Choroid plexus epithelial cell (primary cell): ENCODE measurements at regions not wholly inside any gene's neighbourhood (a gene's known extent, or its start where the extent isn't known, plus 50 kb on each side); places are given as distances from the start of the nearest gene placed in this dataset.

Experiments
- DNase-seq: peaks from one replicate; pipeline ENCODE4 v3.0.0-alpha.2; 2010; ENCODE audit warnings: low read depth
- H3K4me3 ChIP-seq: 2 replicates; pipeline ENCODE4 v1.5.1; 2011; ENCODE audit warnings: low read depth, mild to moderate bottlenecking, control low read depth, low read length, moderate library complexity
- TF ChIP-seq, protein P1 (sequence below): conservative IDR thresholded peaks from 2 replicates; pipeline ENCODE4 v1.5.1; 2011; ENCODE audit warnings: low read depth, mild to moderate bottlenecking, control low read depth, inconsistent platforms, low read length, moderate library complexity

DNA sequence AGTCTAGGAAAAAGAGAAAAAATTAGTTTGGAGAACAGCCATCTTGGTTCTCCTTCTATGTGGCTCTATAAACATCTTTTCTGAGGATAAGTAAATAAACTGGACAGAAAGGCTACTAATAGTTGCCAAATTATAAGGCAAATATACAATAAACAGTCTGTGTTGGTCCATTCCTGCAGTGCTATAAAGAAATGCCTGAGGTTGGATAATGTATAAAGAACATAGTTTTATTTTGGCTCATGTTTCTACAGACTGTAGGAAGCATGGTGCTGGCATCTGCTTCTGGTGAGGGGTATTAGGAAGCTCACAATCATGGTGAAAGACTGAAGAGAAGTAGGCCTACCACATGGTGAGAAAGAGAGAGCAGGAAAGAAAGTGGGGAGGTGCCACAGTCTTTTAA is 209.7 kb downstream of the MACC1 start:
- TF ChIP-seq, protein P1, sequence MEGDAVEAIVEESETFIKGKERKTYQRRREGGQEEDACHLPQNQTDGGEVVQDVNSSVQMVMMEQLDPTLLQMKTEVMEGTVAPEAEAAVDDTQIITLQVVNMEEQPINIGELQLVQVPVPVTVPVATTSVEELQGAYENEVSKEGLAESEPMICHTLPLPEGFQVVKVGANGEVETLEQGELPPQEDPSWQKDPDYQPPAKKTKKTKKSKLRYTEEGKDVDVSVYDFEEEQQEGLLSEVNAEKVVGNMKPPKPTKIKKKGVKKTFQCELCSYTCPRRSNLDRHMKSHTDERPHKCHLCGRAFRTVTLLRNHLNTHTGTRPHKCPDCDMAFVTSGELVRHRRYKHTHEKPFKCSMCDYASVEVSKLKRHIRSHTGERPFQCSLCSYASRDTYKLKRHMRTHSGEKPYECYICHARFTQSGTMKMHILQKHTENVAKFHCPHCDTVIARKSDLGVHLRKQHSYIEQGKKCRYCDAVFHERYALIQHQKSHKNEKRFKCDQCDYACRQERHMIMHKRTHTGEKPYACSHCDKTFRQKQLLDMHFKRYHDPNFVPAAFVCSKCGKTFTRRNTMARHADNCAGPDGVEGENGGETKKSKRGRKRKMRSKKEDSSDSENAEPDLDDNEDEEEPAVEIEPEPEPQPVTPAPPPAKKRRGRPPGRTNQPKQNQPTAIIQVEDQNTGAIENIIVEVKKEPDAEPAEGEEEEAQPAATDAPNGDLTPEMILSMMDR: no peak
- H3K4me3 ChIP-seq: no peak overlapping the region
- no peak for DNase-seq

DNA sequence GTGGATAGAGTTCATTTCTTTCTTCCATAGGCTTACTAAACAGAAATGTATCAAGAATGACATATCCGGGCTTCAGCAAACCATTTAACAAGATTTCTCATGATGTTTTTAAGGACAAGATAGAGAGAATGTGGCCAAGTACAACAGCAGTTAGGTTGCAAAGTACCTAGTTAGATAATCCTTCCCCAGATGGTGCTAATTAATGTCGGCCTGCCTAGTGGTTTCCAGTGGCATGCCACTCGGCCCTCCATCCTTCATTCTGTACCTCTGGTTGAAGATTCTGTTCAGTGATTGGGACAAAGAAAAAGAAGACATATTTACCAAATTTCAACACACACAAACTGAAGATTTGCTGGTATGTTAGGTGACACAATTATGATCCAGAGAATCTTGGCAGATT is 212.1 kb downstream of the MACC1 start:
- no peak overlapping the region for H3K4me3 ChIP-seq
- TF ChIP-seq, protein P1: no peak
- no peak for DNase-seq

DNA sequence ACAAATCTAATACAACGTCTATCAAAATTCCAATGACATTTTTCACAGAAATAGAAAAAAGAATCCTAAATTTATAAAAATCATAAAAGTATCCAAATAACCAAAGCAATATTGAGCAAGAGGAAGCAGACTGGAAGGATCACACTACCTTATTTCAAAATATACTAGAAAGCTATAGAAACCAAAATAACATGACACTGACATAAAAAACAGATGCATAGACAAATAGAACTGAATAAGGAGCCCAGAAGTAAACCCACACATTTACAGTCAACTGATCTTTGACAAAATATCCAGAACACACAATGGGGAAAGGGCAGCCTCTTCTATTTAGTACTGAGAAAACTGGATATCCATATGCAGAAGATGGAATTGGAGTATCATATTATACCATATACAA is 217.5 kb downstream of the MACC1 start:
- no peak for DNase-seq
- TF ChIP-seq, protein P1: no peak
- H3K4me3 ChIP-seq: no peak overlapping the region

DNA sequence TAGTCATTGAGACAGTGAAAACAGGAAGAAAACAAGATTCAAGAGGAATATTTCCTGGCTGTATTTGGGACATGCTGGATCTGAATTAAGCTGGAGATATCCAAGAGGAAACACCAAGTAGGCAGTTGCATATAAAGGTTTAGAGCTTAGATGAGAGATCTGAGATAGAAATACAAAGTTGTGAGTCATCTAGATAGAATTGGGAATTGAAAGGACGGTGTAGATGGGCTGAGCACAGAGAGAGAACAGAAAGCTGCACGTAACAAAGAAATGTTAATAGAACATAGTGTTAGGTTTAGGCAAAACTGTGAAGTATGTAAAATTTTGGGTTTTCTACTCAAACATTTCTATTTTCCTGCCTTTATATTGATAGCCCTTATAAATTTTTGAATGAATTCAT is 218.5 kb upstream of the TMEM196 start:
- TF ChIP-seq, protein P1: no peak
- DNase-seq: no peak
- H3K4me3 ChIP-seq: no peak overlapping the region

DNA sequence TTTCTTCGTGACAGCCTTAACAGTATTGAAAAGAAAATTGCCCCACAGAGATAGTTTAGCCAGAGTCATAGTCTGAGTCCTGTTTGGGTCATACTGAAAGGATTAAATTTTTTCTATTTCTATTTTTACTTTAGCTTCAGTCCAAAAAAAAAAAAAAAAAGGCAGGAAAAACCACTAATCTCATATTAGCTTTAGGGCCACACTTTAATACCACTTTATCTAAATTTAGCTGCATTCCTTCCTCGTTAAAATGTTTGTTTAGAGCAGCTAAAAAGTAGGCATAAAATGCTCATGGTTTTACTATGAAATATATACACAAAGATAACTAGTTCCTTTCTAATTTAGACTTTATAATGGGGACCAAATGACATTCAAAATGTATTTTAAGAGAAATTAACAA is 216.5 kb upstream of the TMEM196 start:
- no peak for DNase-seq
- no peak overlapping the region for H3K4me3 ChIP-seq
- TF ChIP-seq, protein P1: no peak

DNA sequence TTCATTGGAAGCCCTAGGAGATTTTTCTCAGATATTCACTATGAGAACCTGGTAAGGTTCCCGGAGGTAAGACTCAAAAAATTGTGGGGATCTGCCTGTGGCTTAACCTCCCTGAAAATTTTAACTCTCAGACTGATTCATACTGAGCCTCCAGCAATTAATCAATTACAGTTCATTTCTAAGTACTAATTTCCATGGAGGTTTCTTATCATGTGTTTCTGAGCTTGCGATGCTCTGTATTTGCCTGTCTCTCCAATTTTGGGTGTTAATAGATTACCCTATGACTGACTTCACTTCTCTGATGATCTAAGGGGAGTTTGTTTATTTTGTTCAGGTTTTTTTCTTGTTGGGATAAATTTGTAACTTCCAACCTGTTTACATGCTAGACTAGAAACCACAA is 215.4 kb upstream of the TMEM196 start:
- TF ChIP-seq, protein P1: no peak
- no peak for DNase-seq

DNA sequence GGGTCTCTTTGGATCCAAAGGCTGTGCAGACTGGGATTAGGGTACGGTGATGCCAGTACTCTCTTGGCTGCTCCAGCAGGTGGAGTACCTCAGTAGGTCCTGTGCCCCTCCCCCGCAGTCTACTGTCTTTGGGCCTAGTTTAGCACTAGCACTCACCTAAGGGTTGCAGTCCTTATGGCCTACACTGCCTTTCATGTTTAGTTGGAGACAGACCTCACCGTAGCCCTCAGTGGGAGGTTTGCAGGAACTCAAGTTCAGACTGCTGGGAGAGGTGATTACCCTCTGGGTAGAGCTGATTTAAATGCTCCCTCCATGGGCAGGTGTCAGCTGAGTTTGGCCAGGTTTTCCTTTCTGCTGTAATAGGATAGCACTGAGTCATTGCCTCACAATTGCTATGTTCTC is 210.8 kb upstream of the TMEM196 start:
- DNase-seq: no peak
- TF ChIP-seq, protein P1: peak; percentile 14
- H3K4me3 ChIP-seq: no peak overlapping the region

More for the DNA sequence above, 215.4 kb upstream of the TMEM196 start:
- no peak overlapping the region for H3K4me3 ChIP-seq
